PC-9 (cell line): ENCODE measurements at regions not wholly inside any gene's neighbourhood (a gene's known extent, or its start where the extent isn't known, plus 50 kb on each side); places are given as distances from the start of the nearest gene placed in this dataset.
"Not testable (repeated sequence)": the region's sequence is repeated elsewhere in the genome, so short reads cannot be mapped to it uniquely, and the experiment has no call there.

ENCODE experiments used
- EZH2 ChIP-seq: fragments of 200-600 bp; sonication (generic); IDR thresholded peaks from 2 replicates; pipeline ENCODE4 v1.8.0; 2017; ENCODE audit warnings: antibody characterized with exemption, low read depth
- TF ChIP-seq, protein P1 (sequence below): fragments of 200-600 bp; sonication (generic); conservative IDR thresholded peaks from 2 replicates; pipeline ENCODE4 v1.6.1; 2017; ENCODE audit warnings: mixed run types, antibody characterized with exemption, mild to moderate bottlenecking, moderate library complexity

DNA sequence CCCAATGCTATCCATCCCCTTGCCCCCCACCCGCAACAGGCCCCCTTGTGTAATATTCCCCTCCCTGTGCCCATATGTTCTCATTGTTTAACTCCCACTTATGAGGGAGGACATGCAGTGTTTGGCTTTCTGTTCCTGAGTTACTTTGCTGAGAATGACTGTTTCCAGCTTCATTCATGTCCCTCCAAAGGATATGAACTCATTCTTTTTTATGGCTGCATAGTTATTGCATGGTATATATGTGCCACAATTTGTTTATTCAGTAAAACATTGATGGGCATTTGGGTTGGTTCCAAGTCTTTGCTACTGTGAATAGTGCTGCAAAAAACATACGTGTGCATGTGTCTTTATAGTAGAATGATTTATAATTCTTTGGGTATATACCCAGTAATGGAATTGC is 128.4 kb upstream of the RAPGEF2 start:
- TF ChIP-seq, protein P1, sequence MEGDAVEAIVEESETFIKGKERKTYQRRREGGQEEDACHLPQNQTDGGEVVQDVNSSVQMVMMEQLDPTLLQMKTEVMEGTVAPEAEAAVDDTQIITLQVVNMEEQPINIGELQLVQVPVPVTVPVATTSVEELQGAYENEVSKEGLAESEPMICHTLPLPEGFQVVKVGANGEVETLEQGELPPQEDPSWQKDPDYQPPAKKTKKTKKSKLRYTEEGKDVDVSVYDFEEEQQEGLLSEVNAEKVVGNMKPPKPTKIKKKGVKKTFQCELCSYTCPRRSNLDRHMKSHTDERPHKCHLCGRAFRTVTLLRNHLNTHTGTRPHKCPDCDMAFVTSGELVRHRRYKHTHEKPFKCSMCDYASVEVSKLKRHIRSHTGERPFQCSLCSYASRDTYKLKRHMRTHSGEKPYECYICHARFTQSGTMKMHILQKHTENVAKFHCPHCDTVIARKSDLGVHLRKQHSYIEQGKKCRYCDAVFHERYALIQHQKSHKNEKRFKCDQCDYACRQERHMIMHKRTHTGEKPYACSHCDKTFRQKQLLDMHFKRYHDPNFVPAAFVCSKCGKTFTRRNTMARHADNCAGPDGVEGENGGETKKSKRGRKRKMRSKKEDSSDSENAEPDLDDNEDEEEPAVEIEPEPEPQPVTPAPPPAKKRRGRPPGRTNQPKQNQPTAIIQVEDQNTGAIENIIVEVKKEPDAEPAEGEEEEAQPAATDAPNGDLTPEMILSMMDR = not testable (repeated sequence)
- not testable (repeated sequence) for TF ChIP-seq EZH2
